VCaP (cell line): ENCODE measurements at regions not wholly inside any gene's neighbourhood (a gene's known extent, or its start where the extent isn't known, plus 50 kb on each side); places are given as distances from the start of the nearest gene placed in this dataset.

ENCODE experiments used
- H3K27ac ChIP-seq: fragments of 450-650 bp; 2 replicates; pipeline ENCODE4 v1.5.1; 2017
- TF ChIP-seq, protein P1 (sequence below): fragments of 450-650 bp; conservative IDR thresholded peaks from 2 replicates; pipeline ENCODE4 v1.5.1; 2017; ENCODE audit warnings: mild to moderate bottlenecking, moderate library complexity

DNA sequence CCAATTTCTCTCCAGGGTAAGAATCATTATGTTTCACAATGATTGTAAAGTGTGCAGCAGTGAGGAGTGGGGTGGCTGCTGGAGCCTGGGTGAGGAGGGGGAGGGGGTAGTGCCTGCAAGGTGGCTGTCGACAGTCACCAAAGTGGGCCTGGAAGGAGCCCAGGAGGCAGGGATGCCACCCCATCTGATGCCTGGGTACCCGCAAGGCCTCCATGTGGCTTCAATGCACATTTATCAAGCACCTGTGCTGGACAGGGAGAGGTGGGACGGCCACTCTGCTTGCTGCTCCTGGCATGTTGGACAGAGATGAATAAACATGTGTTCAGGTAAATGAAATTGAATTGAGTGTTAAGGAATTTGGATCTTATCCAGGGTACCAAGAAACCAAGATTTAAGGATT is 78.8 kb upstream of the DISP3 start:
- TF ChIP-seq, protein P1, sequence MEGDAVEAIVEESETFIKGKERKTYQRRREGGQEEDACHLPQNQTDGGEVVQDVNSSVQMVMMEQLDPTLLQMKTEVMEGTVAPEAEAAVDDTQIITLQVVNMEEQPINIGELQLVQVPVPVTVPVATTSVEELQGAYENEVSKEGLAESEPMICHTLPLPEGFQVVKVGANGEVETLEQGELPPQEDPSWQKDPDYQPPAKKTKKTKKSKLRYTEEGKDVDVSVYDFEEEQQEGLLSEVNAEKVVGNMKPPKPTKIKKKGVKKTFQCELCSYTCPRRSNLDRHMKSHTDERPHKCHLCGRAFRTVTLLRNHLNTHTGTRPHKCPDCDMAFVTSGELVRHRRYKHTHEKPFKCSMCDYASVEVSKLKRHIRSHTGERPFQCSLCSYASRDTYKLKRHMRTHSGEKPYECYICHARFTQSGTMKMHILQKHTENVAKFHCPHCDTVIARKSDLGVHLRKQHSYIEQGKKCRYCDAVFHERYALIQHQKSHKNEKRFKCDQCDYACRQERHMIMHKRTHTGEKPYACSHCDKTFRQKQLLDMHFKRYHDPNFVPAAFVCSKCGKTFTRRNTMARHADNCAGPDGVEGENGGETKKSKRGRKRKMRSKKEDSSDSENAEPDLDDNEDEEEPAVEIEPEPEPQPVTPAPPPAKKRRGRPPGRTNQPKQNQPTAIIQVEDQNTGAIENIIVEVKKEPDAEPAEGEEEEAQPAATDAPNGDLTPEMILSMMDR: no peak
- no peak overlapping the region for H3K27ac ChIP-seq

DNA sequence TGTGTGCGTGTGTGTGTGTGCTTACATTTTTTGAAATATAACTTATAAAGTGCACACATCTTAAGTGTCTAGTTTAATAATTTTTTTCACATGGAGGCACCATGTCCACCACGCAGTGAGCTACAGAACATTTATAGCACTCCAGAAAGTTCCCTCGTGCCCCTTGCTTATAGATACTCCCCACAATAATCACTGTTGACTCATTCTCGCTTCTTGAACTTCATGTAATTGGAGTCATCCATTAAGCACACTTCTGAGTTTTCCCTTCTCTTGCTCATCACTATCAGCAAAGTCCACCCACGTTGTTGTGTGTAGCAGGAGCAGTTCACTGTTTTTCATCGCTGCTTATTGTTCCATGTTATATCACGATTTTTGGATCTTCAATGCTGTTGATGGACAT is 78.4 kb upstream of the DISP3 start:
- TF ChIP-seq, protein P1: no peak
- H3K27ac ChIP-seq: no peak overlapping the region

- TF ChIP-seq, protein P1: no peak
- H3K27ac ChIP-seq: peak overlapping the region; percentile 85; the same call in 1 of the 2 replicates
These were observed 72.1 kb upstream of the DISP3 start for GRCh38 chr1:11406845-11407244.

DNA sequence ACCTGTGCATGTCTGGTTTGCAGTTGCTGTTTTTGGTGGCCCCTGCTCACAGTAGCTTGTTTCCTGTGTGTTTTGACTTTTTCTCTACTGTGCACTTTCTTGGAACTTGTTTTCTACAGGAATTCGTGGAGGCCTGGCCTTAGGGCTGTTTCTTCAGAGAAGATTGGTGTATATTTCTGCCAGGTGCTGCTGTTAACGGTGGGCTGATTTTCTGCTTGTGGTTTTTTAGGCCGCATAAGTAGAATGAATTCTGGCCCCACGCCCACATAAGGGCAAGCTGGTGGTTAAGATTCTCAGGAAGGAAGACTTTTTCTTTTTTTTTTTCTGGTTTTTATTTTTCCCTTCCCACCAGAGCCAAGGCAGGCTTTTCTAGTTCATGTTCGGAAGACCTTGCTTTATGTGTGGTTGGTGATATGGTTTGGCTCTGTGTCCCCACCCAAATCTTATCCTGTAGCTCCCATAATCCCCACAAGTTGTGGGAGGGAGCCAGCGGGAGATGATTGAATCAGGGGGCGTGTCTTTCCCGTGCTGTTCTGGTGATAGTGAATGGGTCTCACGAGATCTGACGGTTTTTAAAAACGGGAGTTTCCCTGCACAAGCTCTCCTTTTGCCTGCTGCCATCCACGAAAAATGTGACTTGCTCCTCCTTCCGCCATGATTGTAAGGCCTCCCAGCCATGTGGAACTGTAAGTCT is 71.5 kb upstream of the DISP3 start:
- no peak overlapping the region for H3K27ac ChIP-seq
- TF ChIP-seq, protein P1: no peak

- no peak overlapping the region for H3K27ac ChIP-seq
- TF ChIP-seq, protein P1: no peak
These were observed 66.8 kb upstream of the DISP3 start for GRCh38 chr1:11412141-11412540.

GRCh38 chr1:11413986-11414391 is 65.0 kb upstream of the DISP3 start:
- H3K27ac ChIP-seq: no peak overlapping the region
- TF ChIP-seq, protein P1: no peak

- H3K27ac ChIP-seq: no peak overlapping the region
- TF ChIP-seq, protein P1: no peak
These were observed 63.9 kb upstream of the DISP3 start for GRCh38 chr1:11414926-11415538.
